Gastroesophageal sphincter (tissue), 3 donors: ENCODE measurements at regions not wholly inside any gene's neighbourhood (a gene's known extent, or its start where the extent isn't known, plus 50 kb on each side); places are given as distances from the start of the nearest gene placed in this dataset.

Experiments
- CTCF ChIP-seq, 4 experiments: fragments of 200-600 bp in 2 of 4; fragments of 450-650 bp in 2 of 4; sonication (generic) in 1 of 4; IDR thresholded peaks; one replicate each; pipeline ENCODE4 v1.5.1; 2017 to 2019; ENCODE audit warnings: antibody characterized with exemption in 4 of 4, mild to moderate bottlenecking in 2 of 4, moderate library complexity in 2 of 4
- POLR2A ChIP-seq, 2 donors: fragments of 450-650 bp; IDR thresholded peaks; one replicate each; pipeline ENCODE4 v1.6.1; 2017; ENCODE audit warnings: antibody characterized with exemption in 2 of 2, mild to moderate bottlenecking in 2 of 2, moderate library complexity in 1 of 2

DNA sequence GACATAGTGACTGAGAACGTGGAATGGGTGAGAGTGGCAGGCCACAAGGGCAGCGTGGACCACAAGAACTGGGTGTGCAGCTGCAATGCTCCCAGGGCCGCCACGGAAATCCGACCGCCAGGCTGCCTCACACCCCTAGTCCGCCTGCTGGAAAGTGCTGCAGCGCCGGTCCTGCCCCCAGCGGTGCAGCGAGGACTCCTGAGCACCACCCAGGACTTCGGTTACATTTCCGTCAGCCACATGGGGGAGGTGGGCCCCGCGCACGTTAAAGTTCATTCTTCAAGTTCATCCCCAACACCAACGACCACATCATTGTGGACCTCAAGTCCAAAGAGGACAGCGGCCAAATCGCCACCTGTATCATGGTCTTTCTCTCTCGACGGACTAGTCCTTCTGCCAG is 126.1 kb upstream of the CARMIL1 start:
- no peak for TF ChIP-seq CTCF (IDR thresholded peaks at IDR 0.05)
- TF ChIP-seq POLR2A (IDR thresholded peaks at IDR 0.05): no peak
